ENCODE measurements at regions not wholly inside any gene's neighbourhood (a gene's known extent, or its start where the extent isn't known, plus 50 kb on each side); places are given as distances from the start of the nearest gene placed in this dataset.

DNA sequence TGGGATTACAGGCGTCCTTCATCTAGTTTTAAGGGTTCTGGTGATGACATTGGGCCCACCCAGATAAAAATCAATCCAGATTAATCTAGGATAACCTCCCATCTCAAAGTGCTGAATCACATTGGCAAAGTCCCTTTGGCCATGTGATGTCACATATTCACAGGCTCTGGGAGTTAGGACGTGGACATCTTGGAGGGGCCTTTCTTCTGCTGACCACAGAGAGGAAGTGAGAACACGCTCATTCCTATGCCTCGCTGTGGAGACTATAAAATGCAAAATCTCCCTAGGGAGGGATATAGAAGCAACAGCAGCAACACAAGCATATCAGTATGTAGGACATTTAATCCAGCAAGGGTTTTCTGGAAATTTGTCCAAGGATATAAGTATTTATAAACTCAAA, 266.0 kb upstream of the PITRM1 start (continued):
- TF ChIP-seq, protein P1, sequence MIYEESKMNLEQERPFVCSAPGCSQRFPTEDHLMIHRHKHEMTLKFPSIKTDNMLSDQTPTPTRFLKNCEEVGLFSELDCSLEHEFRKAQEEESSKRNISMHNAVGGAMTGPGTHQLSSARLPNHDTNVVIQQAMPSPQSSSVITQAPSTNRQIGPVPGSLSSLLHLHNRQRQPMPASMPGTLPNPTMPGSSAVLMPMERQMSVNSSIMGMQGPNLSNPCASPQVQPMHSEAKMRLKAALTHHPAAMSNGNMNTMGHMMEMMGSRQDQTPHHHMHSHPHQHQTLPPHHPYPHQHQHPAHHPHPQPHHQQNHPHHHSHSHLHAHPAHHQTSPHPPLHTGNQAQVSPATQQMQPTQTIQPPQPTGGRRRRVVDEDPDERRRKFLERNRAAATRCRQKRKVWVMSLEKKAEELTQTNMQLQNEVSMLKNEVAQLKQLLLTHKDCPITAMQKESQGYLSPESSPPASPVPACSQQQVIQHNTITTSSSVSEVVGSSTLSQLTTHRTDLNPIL (CRISPR knock-in tag; IDR thresholded peaks at IDR 0.05; ENCODE audit: low read depth), result no peak
- TF ChIP-seq ZNF70 (CRISPR knock-in tag; IDR thresholded peaks at IDR 0.05) (no peak), ZNF565 (CRISPR knock-in tag; conservative IDR thresholded peaks at IDR 0.05; ENCODE audit: low read depth) (no peak), SNAI2 (CRISPR knock-in tag; IDR thresholded peaks at IDR 0.05) (no peak), ISL1 (CRISPR knock-in tag; IDR thresholded peaks at IDR 0.05) (no peak)

DNA sequence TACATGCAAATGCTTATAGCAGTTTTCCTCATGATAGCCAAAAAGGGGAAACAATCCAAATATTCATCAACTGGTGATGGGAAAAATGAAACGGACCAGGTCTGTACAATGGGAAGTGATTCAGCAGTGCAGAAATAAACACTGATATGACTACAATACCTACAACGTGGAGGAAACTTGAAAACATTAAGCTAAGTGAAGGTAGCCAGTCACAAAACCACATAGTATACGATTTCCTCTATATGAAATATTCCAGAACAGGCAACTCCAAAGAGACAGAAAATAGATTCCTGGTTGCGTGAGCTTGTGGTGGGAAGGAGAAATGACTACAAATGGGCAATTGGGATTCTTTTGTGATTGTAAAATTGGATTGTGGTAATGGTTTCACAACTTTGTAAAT, 263.1 kb upstream of the PITRM1 start:
- no peak for TF ChIP-seq ARNTL (CRISPR knock-in tag; IDR thresholded peaks at IDR 0.05; ENCODE audit: borderline replicate concordance, low read depth)
- no peak for TF ChIP-seq ZFP30 (CRISPR knock-in tag; IDR thresholded peaks at IDR 0.05)
- TF ChIP-seq PPARA (CRISPR knock-in tag; IDR thresholded peaks at IDR 0.05; ENCODE audit: borderline replicate concordance), result no peak
- TF ChIP-seq ZNF70 (CRISPR knock-in tag; IDR thresholded peaks at IDR 0.05), result no peak
- TF ChIP-seq, protein P1 (CRISPR knock-in tag; IDR thresholded peaks at IDR 0.05; ENCODE audit: low read depth), result no peak
- TF ChIP-seq GLIS3 (CRISPR knock-in tag; IDR thresholded peaks at IDR 0.05), result no peak
- TF ChIP-seq, protein P2, sequence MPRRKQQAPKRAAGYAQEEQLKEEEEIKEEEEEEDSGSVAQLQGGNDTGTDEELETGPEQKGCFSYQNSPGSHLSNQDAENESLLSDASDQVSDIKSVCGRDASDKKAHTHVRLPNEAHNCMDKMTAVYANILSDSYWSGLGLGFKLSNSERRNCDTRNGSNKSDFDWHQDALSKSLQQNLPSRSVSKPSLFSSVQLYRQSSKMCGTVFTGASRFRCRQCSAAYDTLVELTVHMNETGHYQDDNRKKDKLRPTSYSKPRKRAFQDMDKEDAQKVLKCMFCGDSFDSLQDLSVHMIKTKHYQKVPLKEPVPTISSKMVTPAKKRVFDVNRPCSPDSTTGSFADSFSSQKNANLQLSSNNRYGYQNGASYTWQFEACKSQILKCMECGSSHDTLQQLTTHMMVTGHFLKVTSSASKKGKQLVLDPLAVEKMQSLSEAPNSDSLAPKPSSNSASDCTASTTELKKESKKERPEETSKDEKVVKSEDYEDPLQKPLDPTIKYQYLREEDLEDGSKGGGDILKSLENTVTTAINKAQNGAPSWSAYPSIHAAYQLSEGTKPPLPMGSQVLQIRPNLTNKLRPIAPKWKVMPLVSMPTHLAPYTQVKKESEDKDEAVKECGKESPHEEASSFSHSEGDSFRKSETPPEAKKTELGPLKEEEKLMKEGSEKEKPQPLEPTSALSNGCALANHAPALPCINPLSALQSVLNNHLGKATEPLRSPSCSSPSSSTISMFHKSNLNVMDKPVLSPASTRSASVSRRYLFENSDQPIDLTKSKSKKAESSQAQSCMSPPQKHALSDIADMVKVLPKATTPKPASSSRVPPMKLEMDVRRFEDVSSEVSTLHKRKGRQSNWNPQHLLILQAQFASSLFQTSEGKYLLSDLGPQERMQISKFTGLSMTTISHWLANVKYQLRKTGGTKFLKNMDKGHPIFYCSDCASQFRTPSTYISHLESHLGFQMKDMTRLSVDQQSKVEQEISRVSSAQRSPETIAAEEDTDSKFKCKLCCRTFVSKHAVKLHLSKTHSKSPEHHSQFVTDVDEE (CRISPR knock-in tag; IDR thresholded peaks at IDR 0.05), result no peak
- TF ChIP-seq TOX (CRISPR knock-in tag; IDR thresholded peaks at IDR 0.05; ENCODE audit: borderline replicate concordance), result no peak
- TF ChIP-seq, protein P3, sequence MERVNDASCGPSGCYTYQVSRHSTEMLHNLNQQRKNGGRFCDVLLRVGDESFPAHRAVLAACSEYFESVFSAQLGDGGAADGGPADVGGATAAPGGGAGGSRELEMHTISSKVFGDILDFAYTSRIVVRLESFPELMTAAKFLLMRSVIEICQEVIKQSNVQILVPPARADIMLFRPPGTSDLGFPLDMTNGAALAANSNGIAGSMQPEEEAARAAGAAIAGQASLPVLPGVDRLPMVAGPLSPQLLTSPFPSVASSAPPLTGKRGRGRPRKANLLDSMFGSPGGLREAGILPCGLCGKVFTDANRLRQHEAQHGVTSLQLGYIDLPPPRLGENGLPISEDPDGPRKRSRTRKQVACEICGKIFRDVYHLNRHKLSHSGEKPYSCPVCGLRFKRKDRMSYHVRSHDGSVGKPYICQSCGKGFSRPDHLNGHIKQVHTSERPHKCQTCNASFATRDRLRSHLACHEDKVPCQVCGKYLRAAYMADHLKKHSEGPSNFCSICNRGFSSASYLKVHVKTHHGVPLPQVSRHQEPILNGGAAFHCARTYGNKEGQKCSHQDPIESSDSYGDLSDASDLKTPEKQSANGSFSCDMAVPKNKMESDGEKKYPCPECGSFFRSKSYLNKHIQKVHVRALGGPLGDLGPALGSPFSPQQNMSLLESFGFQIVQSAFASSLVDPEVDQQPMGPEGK (CRISPR knock-in tag; IDR thresholded peaks at IDR 0.05; ENCODE audit: borderline replicate concordance), result no peak
- no peak for TF ChIP-seq TCF4 (CRISPR knock-in tag; IDR thresholded peaks at IDR 0.05; ENCODE audit: borderline replicate concordance)
- no peak for TF ChIP-seq ZC3H10 (CRISPR knock-in tag; IDR thresholded peaks at IDR 0.05)
- no peak for TF ChIP-seq RARB (CRISPR knock-in tag; IDR thresholded peaks at IDR 0.05)
- TF ChIP-seq BACH2 (CRISPR knock-in tag; IDR thresholded peaks at IDR 0.05; ENCODE audit: borderline replicate concordance), result no peak
- TF ChIP-seq ESRRG (CRISPR knock-in tag; IDR thresholded peaks at IDR 0.05), result no peak
- no peak for TF ChIP-seq ZNF565 (CRISPR knock-in tag; conservative IDR thresholded peaks at IDR 0.05; ENCODE audit: low read depth)
- TF ChIP-seq ZNF8 (CRISPR knock-in tag; IDR thresholded peaks at IDR 0.05), result no peak
- no peak for TF ChIP-seq ZFP3 (CRISPR knock-in tag; IDR thresholded peaks at IDR 0.05)
- peak; percentile 57 for ATAC-seq

DNA sequence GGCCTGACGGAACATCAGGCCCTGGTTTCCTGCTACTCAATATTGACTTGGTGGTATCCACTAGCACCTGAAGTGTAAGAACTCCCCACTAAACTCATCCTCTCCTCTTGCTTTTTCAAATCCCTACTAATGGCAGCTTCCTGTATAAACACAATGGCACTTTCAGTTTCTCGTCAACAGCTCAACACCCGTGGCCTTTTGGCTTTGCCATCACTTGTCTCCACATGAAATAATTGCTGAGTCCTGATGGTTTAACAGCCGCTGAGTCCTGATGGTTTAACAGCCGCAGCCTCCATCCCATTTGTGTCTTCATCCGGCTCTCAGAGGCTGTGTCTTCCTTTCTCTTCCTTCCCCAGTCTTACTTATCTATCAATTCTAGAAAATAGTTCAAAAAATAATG, 261.4 kb upstream of the PITRM1 start:
- no peak for ATAC-seq
- TF ChIP-seq ZFP3 (CRISPR knock-in tag; IDR thresholded peaks at IDR 0.05) (no peak), PPARA (CRISPR knock-in tag; IDR thresholded peaks at IDR 0.05; ENCODE audit: borderline replicate concordance) (no peak), ZNF565 (CRISPR knock-in tag; conservative IDR thresholded peaks at IDR 0.05; ENCODE audit: low read depth) (no peak), BACH2 (CRISPR knock-in tag; IDR thresholded peaks at IDR 0.05; ENCODE audit: borderline replicate concordance) (no peak), ARNTL (CRISPR knock-in tag; IDR thresholded peaks at IDR 0.05; ENCODE audit: borderline replicate concordance, low read depth) (no peak), ZNF8 (CRISPR knock-in tag; IDR thresholded peaks at IDR 0.05) (no peak), OSR1 (CRISPR knock-in tag; IDR thresholded peaks at IDR 0.05) (no peak), TOX (CRISPR knock-in tag; IDR thresholded peaks at IDR 0.05; ENCODE audit: borderline replicate concordance) (no peak), GLIS3 (CRISPR knock-in tag; IDR thresholded peaks at IDR 0.05) (no peak), TCF4 (CRISPR knock-in tag; IDR thresholded peaks at IDR 0.05; ENCODE audit: borderline replicate concordance) (no peak), SNAI2 (CRISPR knock-in tag; IDR thresholded peaks at IDR 0.05) (no peak), ZFP30 (CRISPR knock-in tag; IDR thresholded peaks at IDR 0.05) (no peak), RARB (CRISPR knock-in tag; IDR thresholded peaks at IDR 0.05) (no peak), ZC3H10 (CRISPR knock-in tag; IDR thresholded peaks at IDR 0.05) (no peak)
- TF ChIP-seq, protein P1 (CRISPR knock-in tag; IDR thresholded peaks at IDR 0.05; ENCODE audit: low read depth), result no peak
- TF ChIP-seq, protein P4, sequence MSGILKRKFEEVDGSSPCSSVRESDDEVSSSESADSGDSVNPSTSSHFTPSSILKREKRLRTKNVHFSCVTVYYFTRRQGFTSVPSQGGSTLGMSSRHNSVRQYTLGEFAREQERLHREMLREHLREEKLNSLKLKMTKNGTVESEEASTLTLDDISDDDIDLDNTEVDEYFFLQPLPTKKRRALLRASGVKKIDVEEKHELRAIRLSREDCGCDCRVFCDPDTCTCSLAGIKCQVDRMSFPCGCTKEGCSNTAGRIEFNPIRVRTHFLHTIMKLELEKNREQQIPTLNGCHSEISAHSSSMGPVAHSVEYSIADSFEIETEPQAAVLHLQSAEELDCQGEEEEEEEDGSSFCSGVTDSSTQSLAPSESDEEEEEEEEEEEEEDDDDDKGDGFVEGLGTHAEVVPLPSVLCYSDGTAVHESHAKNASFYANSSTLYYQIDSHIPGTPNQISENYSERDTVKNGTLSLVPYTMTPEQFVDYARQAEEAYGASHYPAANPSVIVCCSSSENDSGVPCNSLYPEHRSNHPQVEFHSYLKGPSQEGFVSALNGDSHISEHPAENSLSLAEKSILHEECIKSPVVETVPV (CRISPR knock-in tag; IDR thresholded peaks at IDR 0.05), result no peak
- TF ChIP-seq, protein P5, sequence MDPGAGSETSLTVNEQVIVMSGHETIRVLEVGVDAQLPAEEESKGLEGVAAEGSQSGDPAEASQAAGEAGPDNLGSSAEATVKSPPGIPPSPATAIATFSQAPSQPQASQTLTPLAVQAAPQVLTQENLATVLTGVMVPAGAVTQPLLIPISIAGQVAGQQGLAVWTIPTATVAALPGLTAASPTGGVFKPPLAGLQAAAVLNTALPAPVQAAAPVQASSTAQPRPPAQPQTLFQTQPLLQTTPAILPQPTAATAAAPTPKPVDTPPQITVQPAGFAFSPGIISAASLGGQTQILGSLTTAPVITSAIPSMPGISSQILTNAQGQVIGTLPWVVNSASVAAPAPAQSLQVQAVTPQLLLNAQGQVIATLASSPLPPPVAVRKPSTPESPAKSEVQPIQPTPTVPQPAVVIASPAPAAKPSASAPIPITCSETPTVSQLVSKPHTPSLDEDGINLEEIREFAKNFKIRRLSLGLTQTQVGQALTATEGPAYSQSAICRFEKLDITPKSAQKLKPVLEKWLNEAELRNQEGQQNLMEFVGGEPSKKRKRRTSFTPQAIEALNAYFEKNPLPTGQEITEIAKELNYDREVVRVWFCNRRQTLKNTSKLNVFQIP (CRISPR knock-in tag; IDR thresholded peaks at IDR 0.05; ENCODE audit: borderline replicate concordance, low read depth), result no peak
- TF ChIP-seq, protein P3 (CRISPR knock-in tag; IDR thresholded peaks at IDR 0.05; ENCODE audit: borderline replicate concordance), result no peak
